ENCODE measurements at regions not wholly inside any gene's neighbourhood (a gene's known extent, or its start where the extent isn't known, plus 50 kb on each side); places are given as distances from the start of the nearest gene placed in this dataset.

DNA sequence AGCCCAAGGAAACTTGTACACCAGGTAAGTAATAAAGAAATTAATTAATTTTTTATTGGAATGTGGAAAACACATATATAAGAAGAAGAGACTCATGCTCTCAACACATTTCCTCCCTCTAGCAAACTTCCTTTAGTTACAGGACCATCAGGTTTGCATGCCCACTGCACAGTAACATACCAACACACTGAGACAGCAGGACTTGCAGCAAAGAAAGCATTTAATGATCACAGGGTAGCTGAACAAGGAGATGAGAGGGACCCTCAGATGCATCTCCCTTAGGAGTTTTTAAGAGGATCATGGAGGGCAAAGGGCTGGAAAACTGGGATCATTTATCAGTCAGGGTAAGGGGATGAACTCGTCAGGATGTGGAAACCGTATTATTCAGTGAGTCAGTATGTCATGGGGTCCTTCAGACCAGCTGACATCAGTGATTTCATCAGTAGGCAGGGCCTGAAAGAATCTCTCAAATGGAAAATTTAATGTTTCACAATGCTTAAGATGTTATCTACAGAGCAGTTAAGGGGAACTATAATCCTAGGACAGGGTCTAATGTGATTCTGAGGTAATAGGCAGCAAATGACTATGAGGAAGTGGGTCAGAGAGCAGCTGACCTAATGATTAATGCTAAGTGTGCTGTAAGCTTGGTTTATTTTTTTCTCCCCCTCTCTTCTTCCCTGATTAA lies 193.8 kb upstream of the RND3 start:
- H3K4me1 Mint-ChIP-seq (ENCODE audit: low read depth, unreplicated experiment): no peaks in the 10 kb centered on the region
- no peak overlapping the region for H3K27ac Mint-ChIP-seq (ENCODE audit: unreplicated experiment)
- H3K27me3 Mint-ChIP-seq (ENCODE audit: unreplicated experiment): no peaks in the 10 kb centered on the region
- no peak overlapping the region for H3K4me3 Mint-ChIP-seq (ENCODE audit: unreplicated experiment)
- no peaks in the 10 kb centered on the region for H3K36me3 Mint-ChIP-seq (ENCODE audit: unreplicated experiment)
- DNase-seq: no peak
- TF ChIP-seq, protein P1, sequence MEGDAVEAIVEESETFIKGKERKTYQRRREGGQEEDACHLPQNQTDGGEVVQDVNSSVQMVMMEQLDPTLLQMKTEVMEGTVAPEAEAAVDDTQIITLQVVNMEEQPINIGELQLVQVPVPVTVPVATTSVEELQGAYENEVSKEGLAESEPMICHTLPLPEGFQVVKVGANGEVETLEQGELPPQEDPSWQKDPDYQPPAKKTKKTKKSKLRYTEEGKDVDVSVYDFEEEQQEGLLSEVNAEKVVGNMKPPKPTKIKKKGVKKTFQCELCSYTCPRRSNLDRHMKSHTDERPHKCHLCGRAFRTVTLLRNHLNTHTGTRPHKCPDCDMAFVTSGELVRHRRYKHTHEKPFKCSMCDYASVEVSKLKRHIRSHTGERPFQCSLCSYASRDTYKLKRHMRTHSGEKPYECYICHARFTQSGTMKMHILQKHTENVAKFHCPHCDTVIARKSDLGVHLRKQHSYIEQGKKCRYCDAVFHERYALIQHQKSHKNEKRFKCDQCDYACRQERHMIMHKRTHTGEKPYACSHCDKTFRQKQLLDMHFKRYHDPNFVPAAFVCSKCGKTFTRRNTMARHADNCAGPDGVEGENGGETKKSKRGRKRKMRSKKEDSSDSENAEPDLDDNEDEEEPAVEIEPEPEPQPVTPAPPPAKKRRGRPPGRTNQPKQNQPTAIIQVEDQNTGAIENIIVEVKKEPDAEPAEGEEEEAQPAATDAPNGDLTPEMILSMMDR (IDR thresholded peaks at IDR 0.05; ENCODE audit: partially characterized antibody, unreplicated experiment): no peak
- H3K9me3 Mint-ChIP-seq (ENCODE audit: unreplicated experiment): no peaks in the 10 kb centered on the region

DNA sequence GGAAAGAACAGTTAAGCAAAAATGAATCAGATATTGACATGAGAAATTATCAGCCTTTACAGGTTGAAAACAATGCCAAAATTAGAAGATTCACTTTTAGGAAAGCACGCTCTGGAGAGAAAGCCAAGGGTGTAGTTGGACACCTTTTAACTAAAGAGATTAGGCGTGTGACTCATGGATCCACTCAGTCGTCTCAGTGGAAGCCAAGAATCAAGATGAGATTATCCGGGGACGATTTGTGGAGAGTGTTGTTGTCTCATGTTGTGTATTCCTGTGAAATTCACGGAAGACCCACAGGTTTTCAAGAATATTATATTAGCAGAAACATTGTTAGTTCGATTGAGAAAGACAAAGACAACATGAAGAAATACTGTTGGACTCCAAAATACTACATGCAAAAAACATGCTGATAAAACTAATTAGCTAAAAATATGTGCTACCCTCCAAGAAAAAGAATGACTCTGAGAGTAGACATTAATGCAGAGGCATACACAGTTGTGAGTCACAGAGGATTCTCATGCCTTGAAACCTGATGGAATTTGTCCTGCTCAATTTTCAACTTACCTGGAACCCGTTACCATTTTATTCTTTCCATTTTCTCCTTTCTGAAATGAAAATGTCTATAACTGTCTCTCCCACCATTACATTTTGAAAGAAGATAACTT lies 192.1 kb upstream of the RND3 start:
- H3K27ac Mint-ChIP-seq (ENCODE audit: unreplicated experiment): no peak overlapping the region
- no peaks in the 10 kb centered on the region for H3K4me1 Mint-ChIP-seq (ENCODE audit: low read depth, unreplicated experiment)
- H3K9me3 Mint-ChIP-seq (ENCODE audit: unreplicated experiment): no peaks in the 10 kb centered on the region
- TF ChIP-seq, protein P1 (IDR thresholded peaks at IDR 0.05; ENCODE audit: partially characterized antibody, unreplicated experiment): no peak
- H3K36me3 Mint-ChIP-seq (ENCODE audit: unreplicated experiment): no peaks in the 10 kb centered on the region
- H3K27me3 Mint-ChIP-seq (ENCODE audit: unreplicated experiment): no peaks in the 10 kb centered on the region
- DNase-seq: no peak
- no peak overlapping the region for H3K4me3 Mint-ChIP-seq (ENCODE audit: unreplicated experiment)

DNA sequence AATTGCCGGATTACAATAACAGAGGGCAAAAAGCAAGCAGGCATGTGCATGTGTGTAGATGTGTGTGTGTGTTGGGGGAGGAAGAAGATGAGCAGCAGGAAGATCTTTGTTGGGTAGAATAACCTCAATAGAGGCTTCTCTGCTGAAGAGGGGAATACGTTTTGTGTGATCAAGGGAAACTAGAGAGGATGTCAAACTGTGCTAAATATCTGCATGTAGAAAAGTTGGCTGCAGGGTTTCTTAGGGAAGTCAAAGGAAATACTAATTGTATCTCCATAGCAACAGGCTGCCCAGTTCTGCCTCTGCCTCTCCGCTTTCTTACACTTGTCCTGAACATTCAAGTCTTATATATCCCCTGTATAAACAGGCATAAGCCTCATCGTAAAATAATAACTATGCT lies 190.1 kb upstream of the RND3 start:
- H3K27me3 Mint-ChIP-seq (ENCODE audit: unreplicated experiment): no peaks in the 10 kb centered on the region
- H3K4me3 Mint-ChIP-seq (ENCODE audit: unreplicated experiment): no peak overlapping the region
- no peak for DNase-seq
- TF ChIP-seq, protein P1 (IDR thresholded peaks at IDR 0.05; ENCODE audit: partially characterized antibody, unreplicated experiment): no peak
- no peaks in the 10 kb centered on the region for H3K4me1 Mint-ChIP-seq (ENCODE audit: low read depth, unreplicated experiment)
- no peak overlapping the region for H3K27ac Mint-ChIP-seq (ENCODE audit: unreplicated experiment)
- no peaks in the 10 kb centered on the region for H3K9me3 Mint-ChIP-seq (ENCODE audit: unreplicated experiment)
- no peaks in the 10 kb centered on the region for H3K36me3 Mint-ChIP-seq (ENCODE audit: unreplicated experiment)

DNA sequence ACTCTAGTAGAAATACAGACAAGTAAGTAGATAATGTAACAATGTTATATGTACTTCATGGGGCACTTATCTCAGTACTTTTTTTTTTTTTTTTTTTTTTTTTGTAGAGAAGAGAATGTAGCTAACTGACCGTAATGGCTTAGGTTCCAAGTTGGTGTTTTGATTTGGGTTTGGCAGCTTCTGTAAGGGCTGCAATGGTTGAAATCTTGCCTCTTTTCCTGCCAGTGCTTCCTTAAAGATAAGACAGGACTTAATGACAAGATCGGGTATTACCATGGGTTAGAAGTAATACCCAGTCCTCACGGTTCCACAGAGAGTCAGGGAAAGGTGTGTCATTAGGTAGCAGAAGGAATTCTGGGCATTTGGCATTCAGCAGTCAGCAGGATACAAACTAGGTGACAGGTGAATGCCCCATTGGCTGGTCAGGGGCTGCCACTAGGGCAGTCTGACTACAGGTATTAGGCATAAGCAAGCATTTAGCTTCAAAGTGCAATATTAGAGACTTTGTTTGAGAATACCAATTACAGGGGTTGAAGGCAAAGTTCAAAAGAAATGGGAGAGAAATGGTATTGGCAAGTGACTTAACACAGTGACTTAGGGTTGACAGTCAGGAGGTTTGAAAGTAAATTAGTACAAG lies 189.4 kb upstream of the RND3 start:
- H3K36me3 Mint-ChIP-seq (ENCODE audit: unreplicated experiment): no peaks in the 10 kb centered on the region
- DNase-seq: no peak
- H3K27ac Mint-ChIP-seq (ENCODE audit: unreplicated experiment): no peak overlapping the region
- no peaks in the 10 kb centered on the region for H3K4me1 Mint-ChIP-seq (ENCODE audit: low read depth, unreplicated experiment)
- H3K27me3 Mint-ChIP-seq (ENCODE audit: unreplicated experiment): no peaks in the 10 kb centered on the region
- no peak overlapping the region for H3K4me3 Mint-ChIP-seq (ENCODE audit: unreplicated experiment)
- no peaks in the 10 kb centered on the region for H3K9me3 Mint-ChIP-seq (ENCODE audit: unreplicated experiment)
- TF ChIP-seq, protein P1 (IDR thresholded peaks at IDR 0.05; ENCODE audit: partially characterized antibody, unreplicated experiment): no peak

DNA sequence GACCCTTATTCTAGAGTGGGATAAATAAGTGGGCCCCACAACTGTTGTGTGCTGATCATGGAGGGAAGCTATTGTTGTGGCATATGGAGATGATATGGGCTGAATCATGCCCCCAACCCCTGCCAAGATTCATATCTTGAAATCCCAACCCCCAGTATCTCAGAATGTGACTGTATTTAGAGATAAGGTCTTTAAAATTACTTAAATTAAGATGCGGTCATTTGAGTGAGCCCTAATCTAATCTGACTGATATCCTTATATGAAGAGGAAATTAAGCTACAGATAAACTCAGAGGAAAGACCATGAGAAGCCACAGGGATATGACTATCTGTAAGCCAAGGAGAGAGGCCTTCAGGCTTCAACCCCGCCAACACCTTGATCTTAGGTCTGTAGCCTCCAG lies 188.3 kb upstream of the RND3 start:
- H3K27ac Mint-ChIP-seq (ENCODE audit: unreplicated experiment): no peak overlapping the region
- DNase-seq: no peak
- TF ChIP-seq, protein P1 (IDR thresholded peaks at IDR 0.05; ENCODE audit: partially characterized antibody, unreplicated experiment): no peak
- H3K27me3 Mint-ChIP-seq (ENCODE audit: unreplicated experiment): no peaks in the 10 kb centered on the region
- H3K4me3 Mint-ChIP-seq (ENCODE audit: unreplicated experiment): no peak overlapping the region
- no peaks in the 10 kb centered on the region for H3K4me1 Mint-ChIP-seq (ENCODE audit: low read depth, unreplicated experiment)
- no peaks in the 10 kb centered on the region for H3K36me3 Mint-ChIP-seq (ENCODE audit: unreplicated experiment)
- no peaks in the 10 kb centered on the region for H3K9me3 Mint-ChIP-seq (ENCODE audit: unreplicated experiment)

All from glutamatergic neuron (in vitro differentiated cells).